MCF 10A (cell line): ENCODE measurements at regions not wholly inside any gene's neighbourhood (a gene's known extent, or its start where the extent isn't known, plus 50 kb on each side); places are given as distances from the start of the nearest gene placed in this dataset.
A peak's percentile ranks its signal among the peaks of the same experiment; 100 is the strongest.

Experiments
- BruUV-seq: library from RNA; stranded (reverse); fragments of 400-500 nt; replicated peaks from 2 replicates; lab custom pipeline; 2021; lab: Mats Ljungman, UMichigan
- CTCF ChIA-PET: fragments of 300-600 bp; sonication (Branson Sonifier 250); formaldehyde crosslinking; extraction: SDS; loops from one replicate; lab custom pipeline; 2021; ENCODE audit warnings: antibody characterized with exemption, inconsistent platforms; lab: Yijun Ruan, JAX
- POLR2A ChIA-PET: fragments of 300-600, 350-650 bp; sonication (Branson Sonifier 250); formaldehyde crosslinking; extraction: SDS; loops from one replicate; lab custom pipeline; 2020; ENCODE audit warnings: antibody characterized with exemption, inconsistent platforms; lab: Yijun Ruan, JAX
- DNase-seq: peaks from one replicate; pipeline ENCODE4 v3.0.0-alpha.2; 2018; ENCODE audit not compliant: unreplicated experiment
- H3K27ac Mint-ChIP-seq: one replicate; pipeline ENCODE4 v1.8.0; 2022; ENCODE audit warnings: mild to moderate bottlenecking, low read depth, mixed read lengths; ENCODE audit not compliant: unreplicated experiment
- H3K27me3 Mint-ChIP-seq: one replicate; pipeline ENCODE4 v1.8.0; 2022; ENCODE audit warnings: mixed read lengths; ENCODE audit not compliant: insufficient read depth, unreplicated experiment
- H3K36me3 Mint-ChIP-seq: one replicate; pipeline ENCODE4 v1.8.0; 2022; ENCODE audit warnings: mild to moderate bottlenecking, moderate library complexity, mixed read lengths; ENCODE audit not compliant: insufficient read depth, unreplicated experiment
- H3K4me1 Mint-ChIP-seq: one replicate; pipeline ENCODE4 v1.8.0; 2022; ENCODE audit warnings: mixed read lengths; ENCODE audit not compliant: insufficient read depth, unreplicated experiment
- H3K4me3 Mint-ChIP-seq: one replicate; pipeline ENCODE4 v1.8.0; 2022; ENCODE audit warnings: mild to moderate bottlenecking, moderate library complexity, mixed read lengths; ENCODE audit not compliant: unreplicated experiment
- H3K9me3 Mint-ChIP-seq: one replicate; pipeline ENCODE4 v1.8.0; 2022; ENCODE audit warnings: mixed read lengths; ENCODE audit not compliant: unreplicated experiment
- intact Hi-C: fragments of 100-400 bp; cut with micrococcal nuclease; formaldehyde crosslinking; loops from 2 replicates; pipeline ENCODE4 v1.14.1; 2022
- TF ChIP-seq, protein P1 (sequence below): fragments of 200-600 bp; IDR thresholded peaks from one replicate; pipeline ENCODE4 v1.8.0; 2022; ENCODE audit warnings: antibody characterized with exemption, mild to moderate bottlenecking; ENCODE audit not compliant: unreplicated experiment

- ChIA-PET CTCF (no interaction called here), POLR2A (no interaction called here)
- no peaks in the 10 kb centered on the region for H3K9me3 Mint-ChIP-seq
- TF ChIP-seq, protein P1, sequence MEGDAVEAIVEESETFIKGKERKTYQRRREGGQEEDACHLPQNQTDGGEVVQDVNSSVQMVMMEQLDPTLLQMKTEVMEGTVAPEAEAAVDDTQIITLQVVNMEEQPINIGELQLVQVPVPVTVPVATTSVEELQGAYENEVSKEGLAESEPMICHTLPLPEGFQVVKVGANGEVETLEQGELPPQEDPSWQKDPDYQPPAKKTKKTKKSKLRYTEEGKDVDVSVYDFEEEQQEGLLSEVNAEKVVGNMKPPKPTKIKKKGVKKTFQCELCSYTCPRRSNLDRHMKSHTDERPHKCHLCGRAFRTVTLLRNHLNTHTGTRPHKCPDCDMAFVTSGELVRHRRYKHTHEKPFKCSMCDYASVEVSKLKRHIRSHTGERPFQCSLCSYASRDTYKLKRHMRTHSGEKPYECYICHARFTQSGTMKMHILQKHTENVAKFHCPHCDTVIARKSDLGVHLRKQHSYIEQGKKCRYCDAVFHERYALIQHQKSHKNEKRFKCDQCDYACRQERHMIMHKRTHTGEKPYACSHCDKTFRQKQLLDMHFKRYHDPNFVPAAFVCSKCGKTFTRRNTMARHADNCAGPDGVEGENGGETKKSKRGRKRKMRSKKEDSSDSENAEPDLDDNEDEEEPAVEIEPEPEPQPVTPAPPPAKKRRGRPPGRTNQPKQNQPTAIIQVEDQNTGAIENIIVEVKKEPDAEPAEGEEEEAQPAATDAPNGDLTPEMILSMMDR = no peak
- H3K27me3 Mint-ChIP-seq = no peaks in the 10 kb centered on the region
- DNase-seq = no peak
- no peaks in the 10 kb centered on the region for H3K4me1 Mint-ChIP-seq
- H3K36me3 Mint-ChIP-seq = no peaks in the 10 kb centered on the region
- intact Hi-C loops = no loop called here
- no peak overlapping the region for H3K4me3 Mint-ChIP-seq
- H3K27ac Mint-ChIP-seq = no peak overlapping the region
- no TSS peak for BruUV-seq
Measured at GRCh38 chr7:13414181-13414580, 575.3 kb downstream of the ETV1 start.

DNA sequence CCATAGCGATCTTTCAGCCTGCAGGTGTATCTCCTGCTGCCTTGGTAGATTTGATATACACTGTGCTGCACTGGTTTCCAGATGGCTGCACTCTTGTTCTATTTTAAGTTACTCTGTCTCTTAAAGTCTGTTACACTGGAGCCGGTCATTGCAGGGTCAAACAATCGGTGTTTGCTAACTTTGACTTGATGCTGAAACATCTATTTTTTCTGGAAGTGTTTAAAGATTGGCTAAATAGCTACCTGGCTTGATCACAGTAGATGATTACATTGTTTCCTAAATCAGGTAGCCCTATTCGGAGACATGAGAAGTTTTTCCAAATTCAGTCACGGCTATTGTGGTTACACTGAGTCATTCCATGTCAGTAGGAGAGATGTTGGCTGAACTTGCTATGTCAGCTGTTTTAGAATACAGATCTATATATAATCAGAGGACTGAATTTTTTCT, 574.8 kb downstream of the ETV1 start:
- DNase-seq = peak; percentile 56

DNA sequence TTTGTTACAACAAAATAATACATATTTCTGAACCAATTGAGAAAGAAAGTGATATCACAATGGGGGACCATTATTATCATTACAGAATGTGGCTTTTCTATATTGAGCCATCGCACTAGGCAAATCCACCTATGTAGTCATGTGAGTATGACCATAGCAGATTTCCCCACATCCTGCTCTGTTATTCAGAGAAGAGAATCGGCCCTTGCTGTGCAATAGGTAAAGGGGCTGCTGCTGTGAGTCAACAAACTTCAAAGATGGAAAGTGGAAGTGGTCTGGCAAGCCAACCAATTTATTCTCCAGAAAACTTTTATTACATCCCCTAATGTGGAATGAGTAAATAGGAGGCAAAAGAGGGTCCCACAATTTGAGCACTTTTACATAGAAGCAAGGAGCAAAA, 573.4 kb downstream of the ETV1 start:
- Mint-ChIP-seq H3K9me3 (no peaks in the 10 kb centered on the region), H3K4me1 (no peaks in the 10 kb centered on the region), H3K36me3 (no peaks in the 10 kb centered on the region), H3K27ac (no peak overlapping the region), H3K4me3 (no peak overlapping the region), H3K27me3 (peaks cover 5% of the 10 kb centered on the region)
- TF ChIP-seq, protein P1 = no peak
- DNase-seq = no peak
- intact Hi-C loops = no loop called here
- no TSS peak for BruUV-seq
- POLR2A ChIA-PET = interaction anchor here (0.6 kb wide), 1 partner anchor 22 kb away, joined by 3 read pairs; no protein-coding TSS in a partner anchor
- CTCF ChIA-PET = interaction anchor here (0.6 to 1.0 kb wide), 2 partner anchors 109 to 309 kb away, joined by 3 to 4 read pairs; no protein-coding TSS in a partner anchor

More for the DNA sequence above, 574.8 kb downstream of the ETV1 start:
- CTCF ChIA-PET = no interaction called here
- Mint-ChIP-seq H3K4me1 (no peaks in the 10 kb centered on the region), H3K9me3 (no peaks in the 10 kb centered on the region), H3K27ac (no peak overlapping the region), H3K36me3 (no peaks in the 10 kb centered on the region), H3K4me3 (no peak overlapping the region), H3K27me3 (no peaks in the 10 kb centered on the region)
- TF ChIP-seq, protein P1 = no peak
- no TSS peak for BruUV-seq
- intact Hi-C loops = no loop called here
- POLR2A ChIA-PET = interaction anchor here (0.5 to 0.8 kb wide), 3 partner anchors 9 to 1195 kb away, joined by 3 to 4 read pairs (median 3); no protein-coding TSS in a partner anchor

DNA sequence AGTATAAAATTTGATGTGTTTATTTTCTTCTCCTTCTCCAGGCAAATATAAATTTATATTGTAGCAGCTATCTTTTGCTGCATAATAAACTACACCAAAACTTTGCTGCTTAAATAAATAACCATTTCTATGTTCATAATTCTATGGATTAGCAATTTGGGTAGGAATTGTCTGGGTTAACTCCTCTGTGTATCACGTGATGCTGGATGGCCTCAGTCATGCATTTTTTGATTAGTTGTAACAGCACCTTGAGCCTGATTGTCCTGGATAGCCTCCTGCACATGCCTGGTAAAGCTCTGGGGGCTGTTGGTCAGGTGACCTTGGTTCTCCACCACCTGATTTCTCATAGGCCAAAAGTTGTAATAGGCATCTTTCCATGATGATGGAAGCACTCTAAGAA, 572.9 kb downstream of the ETV1 start:
- Mint-ChIP-seq H3K9me3 (no peaks in the 10 kb centered on the region), H3K36me3 (no peaks in the 10 kb centered on the region), H3K27ac (no peak overlapping the region), H3K4me1 (no peaks in the 10 kb centered on the region), H3K27me3 (peaks cover 10% of the 10 kb centered on the region), H3K4me3 (no peak overlapping the region)
- TF ChIP-seq, protein P1 = no peak
- no peak for DNase-seq
- BruUV-seq = no TSS peak
- CTCF ChIA-PET = interaction anchor here (0.6 to 1.0 kb wide), 3 partner anchors 21 to 308 kb away, joined by 3 to 4 read pairs (median 4); no protein-coding TSS in a partner anchor
- POLR2A ChIA-PET = no interaction called here
- intact Hi-C loops = no loop called here
